ENCODE measurements at regions not wholly inside any gene's neighbourhood (a gene's known extent, or its start where the extent isn't known, plus 50 kb on each side); places are given as distances from the start of the nearest gene placed in this dataset.

- H3K36me3 Mint-ChIP-seq = no peaks in the 10 kb centered on the region
- ATAC-seq (ENCODE audit: low read depth in 2 of 2) = no peak
These were observed 335.4 kb downstream of the RRAGC start for GRCh38 chr1:38524025-38524641.

GRCh38 chr1:38523568-38523939, 336.0 kb downstream of the RRAGC start:
- no peak overlapping the region for H3K4me3 Mint-ChIP-seq
- H3K27me3 Mint-ChIP-seq = peaks cover 20 to 41% (median 33%) of the 10 kb centered on the region in 3 donors
- H3K36me3 Mint-ChIP-seq = no peaks in the 10 kb centered on the region
- peaks cover 11 to 18% (median 12%) of the 10 kb centered on the region in 3 donors for H3K4me1 Mint-ChIP-seq
- DNase-seq = no peak
- no peak overlapping the region for H3K27ac Mint-ChIP-seq
- peaks cover 0 to 4% (median 0%) of the 10 kb centered on the region in 7 donors for H3K9me3 Mint-ChIP-seq
- ATAC-seq (ENCODE audit: low read depth in 2 of 2) = no peak

More at GRCh38 chr1:38524025-38524641, 335.4 kb downstream of the RRAGC start:
- Mint-ChIP-seq H3K9me3 (peaks cover 0 to 4% (median 0%) of the 10 kb centered on the region in 7 donors), H3K4me1 (peaks cover 11 to 19% (median 12%) of the 10 kb centered on the region in 3 donors), H3K27me3 (peaks cover 15 to 36% (median 31%) of the 10 kb centered on the region in 3 donors), H3K4me3 (no peak overlapping the region), H3K27ac (no peak overlapping the region)
- no peak for DNase-seq

GRCh38 chr1:38522915-38523567, 336.5 kb downstream of the RRAGC start:
- peaks cover 25 to 46% (median 34%) of the 10 kb centered on the region in 3 donors for H3K27me3 Mint-ChIP-seq
- H3K9me3 Mint-ChIP-seq = peaks cover 0 to 4% (median 0%) of the 10 kb centered on the region in 7 donors
- peaks cover 11 to 17% (median 12%) of the 10 kb centered on the region in 3 donors for H3K4me1 Mint-ChIP-seq
- DNase-seq (no peak), ATAC-seq (ENCODE audit: low read depth in 2 of 2) (no peak)
- H3K4me3 Mint-ChIP-seq = no peak overlapping the region
- no peak overlapping the region for H3K27ac Mint-ChIP-seq
- H3K36me3 Mint-ChIP-seq = no peaks in the 10 kb centered on the region

GRCh38 chr1:38516560-38516959, 343.0 kb downstream of the RRAGC start:
- Mint-ChIP-seq H3K4me3 (no peak overlapping the region), H3K27me3 (peaks cover 31 to 39% (median 34%) of the 10 kb centered on the region in 3 donors), H3K9me3 (peaks cover 0 to 2% (median 0%) of the 10 kb centered on the region in 7 donors), H3K27ac (no peak overlapping the region), H3K36me3 (peaks cover 0 to 6% of the 10 kb centered on the region in 2 donors), H3K4me1 (no peaks in the 10 kb centered on the region)
- no peak for DNase-seq
- no peak for ATAC-seq (ENCODE audit: low read depth in 2 of 2)

GRCh38 chr1:38512789-38513188, 346.8 kb downstream of the RRAGC start:
- DNase-seq (no peak), ATAC-seq (ENCODE audit: low read depth in 2 of 2) (no peak)
- Mint-ChIP-seq H3K9me3 (no peaks in the 10 kb centered on the region), H3K27ac (no peak overlapping the region), H3K4me1 (no peaks in the 10 kb centered on the region), H3K36me3 (peaks cover 0 to 6% of the 10 kb centered on the region in 2 donors), H3K27me3 (peaks cover 38 to 61% (median 57%) of the 10 kb centered on the region in 3 donors), H3K4me3 (no peak overlapping the region)

- no peak overlapping the region for H3K4me3 Mint-ChIP-seq
- H3K9me3 Mint-ChIP-seq = no peaks in the 10 kb centered on the region
- no peak for ATAC-seq (ENCODE audit: low read depth in 2 of 2)
These were observed 347.4 kb downstream of the RRAGC start for GRCh38 chr1:38512024-38512767.

GRCh38 chr1:38508232-38508631, 351.3 kb downstream of the RRAGC start:
- peaks cover 0 to 2% (median 0%) of the 10 kb centered on the region in 3 donors for H3K4me1 Mint-ChIP-seq

More at GRCh38 chr1:38512024-38512767, 347.4 kb downstream of the RRAGC start:
- H3K36me3 Mint-ChIP-seq = peaks cover 0 to 6% of the 10 kb centered on the region in 2 donors
- no peak overlapping the region for H3K27ac Mint-ChIP-seq
- H3K27me3 Mint-ChIP-seq = peaks cover 38 to 58% (median 54%) of the 10 kb centered on the region in 3 donors
- DNase-seq = no peak
- H3K4me1 Mint-ChIP-seq = no peaks in the 10 kb centered on the region

GRCh38 chr1:38507563-38507962, 352.0 kb downstream of the RRAGC start:
- H3K27me3 Mint-ChIP-seq = peaks cover 44 to 67% (median 65%) of the 10 kb centered on the region in 3 donors

More at GRCh38 chr1:38508232-38508631, 351.3 kb downstream of the RRAGC start:
- no peak overlapping the region for H3K27ac Mint-ChIP-seq
- no peak overlapping the region for H3K4me3 Mint-ChIP-seq
- no peaks in the 10 kb centered on the region for H3K36me3 Mint-ChIP-seq
- no peaks in the 10 kb centered on the region for H3K9me3 Mint-ChIP-seq
- ATAC-seq (ENCODE audit: low read depth in 2 of 2) (no peak), DNase-seq (no peak)
- H3K27me3 Mint-ChIP-seq = peaks cover 42 to 68% (median 67%) of the 10 kb centered on the region in 3 donors

GRCh38 chr1:38505944-38506343, 353.6 kb downstream of the RRAGC start:
- no peak for ATAC-seq (ENCODE audit: low read depth in 2 of 2)
- Mint-ChIP-seq H3K9me3 (no peaks in the 10 kb centered on the region), H3K27ac (no peak overlapping the region), H3K4me3 (no peak overlapping the region), H3K36me3 (no peaks in the 10 kb centered on the region), H3K27me3 (peaks cover 41 to 64% (median 60%) of the 10 kb centered on the region in 3 donors), H3K4me1 (peaks cover 0 to 6% (median 0%) of the 10 kb centered on the region in 3 donors)
- no peak for DNase-seq

More at GRCh38 chr1:38507563-38507962, 352.0 kb downstream of the RRAGC start:
- Mint-ChIP-seq H3K4me1 (peaks cover 0 to 5% (median 0%) of the 10 kb centered on the region in 3 donors), H3K9me3 (no peaks in the 10 kb centered on the region), H3K36me3 (no peaks in the 10 kb centered on the region), H3K27ac (no peak overlapping the region), H3K4me3 (no peak overlapping the region)
- no peak for ATAC-seq (ENCODE audit: low read depth in 2 of 2)
- no peak for DNase-seq

GRCh38 chr1:38502758-38503157, 356.8 kb downstream of the RRAGC start:
- Mint-ChIP-seq H3K4me3 (no peak overlapping the region), H3K9me3 (no peaks in the 10 kb centered on the region), H3K4me1 (peaks cover 9 to 24% (median 13%) of the 10 kb centered on the region in 3 donors), H3K27me3 (peaks cover 17 to 40% (median 28%) of the 10 kb centered on the region in 3 donors), H3K36me3 (no peaks in the 10 kb centered on the region), H3K27ac (peak overlapping the region in 2 of 6 donors; percentile 43 to 63)
- ATAC-seq (ENCODE audit: low read depth in 2 of 2) = peak; percentile 68 to 77
- peak; percentile 45 for DNase-seq

GRCh38 chr1:38500891-38501290, 358.7 kb downstream of the RRAGC start:
- DNase-seq (no peak), ATAC-seq (ENCODE audit: low read depth in 2 of 2) (no peak)
- H3K27ac Mint-ChIP-seq = peak overlapping the region in 1 of 6 donors; percentile 14
- H3K9me3 Mint-ChIP-seq = peaks cover 0 to 2% (median 0%) of the 10 kb centered on the region in 7 donors
- H3K4me1 Mint-ChIP-seq = peaks cover 9 to 22% (median 13%) of the 10 kb centered on the region in 3 donors
- H3K4me3 Mint-ChIP-seq = no peak overlapping the region
- peaks cover 16 to 33% (median 20%) of the 10 kb centered on the region in 3 donors for H3K27me3 Mint-ChIP-seq
- no peaks in the 10 kb centered on the region for H3K36me3 Mint-ChIP-seq

GRCh38 chr1:38500352-38500751, 359.2 kb downstream of the RRAGC start:
- DNase-seq (no peak), ATAC-seq (ENCODE audit: low read depth in 2 of 2) (no peak)
- no peaks in the 10 kb centered on the region for H3K36me3 Mint-ChIP-seq
- peaks cover 9 to 22% (median 13%) of the 10 kb centered on the region in 3 donors for H3K4me1 Mint-ChIP-seq
- peaks cover 13 to 28% (median 16%) of the 10 kb centered on the region in 3 donors for H3K27me3 Mint-ChIP-seq
- no peak overlapping the region for H3K27ac Mint-ChIP-seq
- no peak overlapping the region for H3K4me3 Mint-ChIP-seq
- peaks cover 0 to 2% (median 0%) of the 10 kb centered on the region in 7 donors for H3K9me3 Mint-ChIP-seq

GRCh38 chr1:38498686-38499085, 360.9 kb downstream of the RRAGC start:
- peak overlapping the region in 7 of 8 donors; percentile 13 to 83 (median 45) for H3K4me3 Mint-ChIP-seq
- peaks cover 0 to 2% (median 0%) of the 10 kb centered on the region in 7 donors for H3K9me3 Mint-ChIP-seq
- ATAC-seq (ENCODE audit: low read depth in 2 of 2) (peak; percentile 71 to 72), DNase-seq (no peak)
- peak overlapping the region in 3 of 6 donors; percentile 1 to 33 (median 28) for H3K27ac Mint-ChIP-seq
- peaks cover 8 to 15% (median 10%) of the 10 kb centered on the region in 3 donors for H3K27me3 Mint-ChIP-seq
- H3K36me3 Mint-ChIP-seq = no peaks in the 10 kb centered on the region
- peaks cover 9 to 24% (median 13%) of the 10 kb centered on the region in 3 donors for H3K4me1 Mint-ChIP-seq

Measured in naive B cell (primary cell).